ENCODE measurements at regions not wholly inside any gene's neighbourhood (a gene's known extent, or its start where the extent isn't known, plus 50 kb on each side); places are given as distances from the start of the nearest gene placed in this dataset.

- no peak for TF ChIP-seq CTCF (IDR thresholded peaks at IDR 0.05)
- no peak for TF ChIP-seq POLR2A (IDR thresholded peaks at IDR 0.05)
Observed at GRCh38 chr15:47124430-47125102, 592.7 kb upstream of the SEMA6D start.

All from esophagus squamous epithelium (tissue), 4 donors.